ENCODE measurements at regions not wholly inside any gene's neighbourhood (a gene's known extent, or its start where the extent isn't known, plus 50 kb on each side); places are given as distances from the start of the nearest gene placed in this dataset.

GRCh38 chr10:84824525-84824924 lies 496.1 kb downstream of the CCSER2 start:
- Histone ChIP-seq H2AFZ (ENCODE audit: insufficient read depth, low read depth, low read length, poor library complexity, severe bottlenecking) (no peak overlapping the region), H3K9ac (ENCODE audit: insufficient read depth, low read length, poor library complexity, severe bottlenecking) (no peak overlapping the region), H3K4me2 (replicated peaks; ENCODE audit: extremely low read depth, low read length, poor library complexity, severe bottlenecking) (no peak overlapping the region), H3K4me1 (ENCODE audit: control insufficient read depth in 1 of 2, insufficient read depth in 2 of 2, low read length in 2 of 2) (no peaks in the 10 kb centered on the region), H3K9me3 (replicated peaks in 1 of 2; ENCODE audit: control insufficient read depth in 1 of 2, insufficient read depth in 1 of 2, low read length in 2 of 2) (no peaks in the 10 kb centered on the region), H3K4me3 (replicated peaks in 1 of 3; ENCODE audit: low read depth in 2 of 3, low read length in 3 of 3) (no peak overlapping the region), H3K36me3 (replicated peaks in 1 of 2; ENCODE audit: control insufficient read depth in 1 of 2, insufficient read depth in 2 of 2, low read length in 2 of 2) (no peaks in the 10 kb centered on the region), H4K20me1 (ENCODE audit: insufficient read depth, low read length) (no peaks in the 10 kb centered on the region), H3K27ac (ENCODE audit: low read depth in 1 of 2, low read length in 2 of 2) (no peak overlapping the region), H3K79me2 (ENCODE audit: insufficient read depth, low read length) (no peaks in the 10 kb centered on the region), H3K27me3 (ENCODE audit: control insufficient read depth in 2 of 2, insufficient read depth in 2 of 2, low read length in 2 of 2) (no peaks in the 10 kb centered on the region)
- H3K36me3 Mint-ChIP-seq = no peaks in the 10 kb centered on the region
- no peaks in the 10 kb centered on the region for H3K4me1 Mint-ChIP-seq
- no peak overlapping the region for H3K4me3 Mint-ChIP-seq
- H3K27ac Mint-ChIP-seq = no peak overlapping the region
- no CpG with 5 or more reads among the region's 1 CpG for WGBS (ENCODE audit: insufficient coverage)
- peaks cover 0 to 4% (median 0%) of the 10 kb centered on the region in 7 donors for H3K9me3 Mint-ChIP-seq
- H3K27me3 Mint-ChIP-seq (ENCODE audit: low read depth in 3 of 3) = peaks cover 0 to 2% (median 0%) of the 10 kb centered on the region in 3 donors
- intact Hi-C loops (cut with micrococcal nuclease) = no loop called here
- no peak for TF ChIP-seq CTCF (IDR thresholded peaks at IDR 0.05)
- no peak for DNase-seq

GRCh38 chr10:84825330-84825729 lies 496.9 kb downstream of the CCSER2 start:
- no peak overlapping the region for H3K4me3 Mint-ChIP-seq

More at GRCh38 chr10:84825330-84825729, 496.9 kb downstream of the CCSER2 start:
- H3K9me3 Mint-ChIP-seq = peaks cover 0 to 7% (median 0%) of the 10 kb centered on the region in 7 donors
- Histone ChIP-seq H2AFZ (ENCODE audit: insufficient read depth, low read depth, low read length, poor library complexity, severe bottlenecking) (no peak overlapping the region), H3K4me2 (replicated peaks; ENCODE audit: extremely low read depth, low read length, poor library complexity, severe bottlenecking) (no peak overlapping the region), H3K36me3 (replicated peaks in 1 of 2; ENCODE audit: control insufficient read depth in 1 of 2, insufficient read depth in 2 of 2, low read length in 2 of 2) (no peaks in the 10 kb centered on the region), H3K79me2 (ENCODE audit: insufficient read depth, low read length) (no peaks in the 10 kb centered on the region), H4K20me1 (ENCODE audit: insufficient read depth, low read length) (no peaks in the 10 kb centered on the region), H3K27ac (ENCODE audit: low read depth in 1 of 2, low read length in 2 of 2) (no peak overlapping the region), H3K9me3 (replicated peaks in 1 of 2; ENCODE audit: control insufficient read depth in 1 of 2, insufficient read depth in 1 of 2, low read length in 2 of 2) (no peaks in the 10 kb centered on the region), H3K4me3 (replicated peaks in 1 of 3; ENCODE audit: low read depth in 2 of 3, low read length in 3 of 3) (no peak overlapping the region), H3K9ac (ENCODE audit: insufficient read depth, low read length, poor library complexity, severe bottlenecking) (no peak overlapping the region), H3K4me1 (ENCODE audit: control insufficient read depth in 1 of 2, insufficient read depth in 2 of 2, low read length in 2 of 2) (no peaks in the 10 kb centered on the region), H3K27me3 (ENCODE audit: control insufficient read depth in 2 of 2, insufficient read depth in 2 of 2, low read length in 2 of 2) (no peaks in the 10 kb centered on the region)
- no peak for TF ChIP-seq CTCF (IDR thresholded peaks at IDR 0.05)
- DNase-seq = no peak
- intact Hi-C loops (cut with micrococcal nuclease) = no loop called here
- H3K27ac Mint-ChIP-seq = no peak overlapping the region
- WGBS (ENCODE audit: insufficient coverage) = 83% methylated on average over 1 of the region's 1 CpG
- H3K36me3 Mint-ChIP-seq = no peaks in the 10 kb centered on the region
- H3K4me1 Mint-ChIP-seq = no peaks in the 10 kb centered on the region
- peaks cover 0 to 2% (median 0%) of the 10 kb centered on the region in 3 donors for H3K27me3 Mint-ChIP-seq (ENCODE audit: low read depth in 3 of 3)
